HG02938 (cell line): ENCODE measurements at regions not wholly inside any gene's neighbourhood (a gene's known extent, or its start where the extent isn't known, plus 50 kb on each side); places are given as distances from the start of the nearest gene placed in this dataset.
"Not testable (repeated sequence)": the region's sequence is repeated elsewhere in the genome, so short reads cannot be mapped to it uniquely, and the experiment has no call there.

ENCODE experiments used
- ATAC-seq: cut with Tn5 transposase; IDR thresholded peaks from one replicate; pipeline ENCODE4 v1.9.1; 2021; ENCODE audit warnings: mild to moderate bottlenecking, moderate library complexity; ENCODE audit not compliant: unreplicated experiment

DNA sequence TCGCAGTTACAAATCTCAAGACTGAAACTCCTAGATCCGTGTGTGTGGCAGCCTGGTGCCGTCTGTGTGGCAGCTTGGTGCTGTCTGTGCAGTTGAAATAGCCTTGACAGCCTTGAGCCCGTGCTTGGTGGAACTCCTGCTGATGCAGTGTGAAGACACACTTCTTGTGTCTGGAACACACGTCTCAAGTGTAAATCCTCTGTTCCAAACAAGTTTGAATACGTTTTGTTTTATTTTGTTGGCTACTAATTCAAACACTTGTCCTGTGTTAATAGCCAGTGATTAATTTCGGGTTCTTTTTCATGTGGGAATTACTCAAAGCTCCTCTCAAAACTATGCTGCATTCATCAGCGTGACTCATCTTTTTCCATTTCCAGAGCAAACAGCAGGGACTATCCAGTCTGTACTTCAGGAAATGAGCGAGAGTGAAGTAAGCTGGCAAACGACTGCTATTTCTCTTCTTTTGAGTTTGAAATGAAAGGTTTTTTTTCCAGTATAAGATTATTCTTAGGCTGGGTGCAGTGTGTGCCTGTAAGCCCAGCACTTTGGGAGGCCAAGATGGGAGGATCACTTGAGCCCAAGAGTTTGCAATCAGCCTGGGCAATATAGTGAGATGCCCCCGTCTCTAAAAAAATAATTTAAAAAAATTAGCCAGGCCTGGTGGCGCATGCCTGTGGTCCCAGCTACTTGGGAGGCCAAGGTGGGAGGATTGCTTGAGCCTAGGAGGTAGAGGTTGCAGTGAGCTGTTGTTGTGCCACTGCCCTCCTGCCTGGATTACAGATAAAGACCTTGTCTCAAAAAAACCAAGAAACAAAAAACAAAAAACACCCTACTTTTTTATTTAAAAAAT, 152.9 kb downstream of the SPP2 start:
- no peak for ATAC-seq

DNA sequence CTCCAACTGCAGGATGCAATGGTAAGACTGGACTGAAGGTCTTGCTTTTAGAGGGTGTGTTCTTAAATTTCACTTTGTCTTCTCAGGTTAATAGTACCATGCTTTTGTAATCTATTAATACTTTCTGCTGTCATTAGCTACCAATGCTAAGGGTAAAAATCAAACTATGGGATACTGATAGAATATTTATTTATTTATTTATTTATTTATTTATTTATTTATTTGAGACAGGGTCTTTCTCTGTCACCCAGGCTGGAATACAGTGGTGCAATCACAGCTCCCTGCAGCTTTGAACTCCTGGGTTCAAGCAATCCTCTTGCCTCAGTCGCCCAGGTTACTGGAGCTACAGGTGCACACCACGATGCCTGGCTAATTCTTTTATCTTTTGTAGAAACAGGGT, 152.1 kb downstream of the SPP2 start:
- no peak for ATAC-seq

DNA sequence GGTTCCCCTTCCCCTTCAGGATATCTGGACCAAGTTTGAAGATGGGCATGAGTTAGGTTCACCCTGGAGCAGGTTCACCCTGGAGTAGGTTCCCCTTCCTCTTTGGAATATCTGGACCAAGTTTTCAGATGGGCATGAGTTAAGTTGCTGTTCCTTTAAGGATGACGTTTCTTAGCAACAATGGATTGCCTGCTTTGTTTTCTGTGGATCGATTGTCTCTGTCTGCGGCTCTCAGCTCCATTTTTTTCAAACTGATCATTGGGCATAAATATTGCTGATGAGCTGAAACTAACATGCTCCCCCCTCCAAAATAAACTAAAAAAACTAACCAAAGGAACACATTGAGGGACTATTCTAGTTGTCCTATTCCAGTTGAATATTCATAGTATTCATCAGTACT, 149.5 kb downstream of the SPP2 start:
- ATAC-seq: no peak

DNA sequence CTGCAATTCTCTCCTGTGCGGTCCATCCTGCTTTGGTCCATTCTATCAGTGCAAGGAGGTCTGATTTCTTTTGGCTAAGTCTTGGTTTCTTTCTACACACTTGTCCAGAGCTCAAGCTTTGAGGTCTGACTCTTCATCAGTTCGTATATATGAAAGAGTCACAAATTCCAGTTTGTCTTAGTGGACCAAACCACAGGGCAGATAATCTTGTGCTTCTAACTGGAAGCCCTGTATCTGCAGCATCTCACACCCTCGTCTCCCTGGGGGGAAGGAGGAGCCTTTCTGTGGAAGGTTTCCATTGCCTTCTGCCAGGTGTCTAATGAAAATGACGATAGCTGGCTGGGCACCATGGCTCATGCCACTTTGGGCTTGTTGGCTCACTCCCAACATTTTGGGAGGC, 148.5 kb downstream of the SPP2 start:
- ATAC-seq: no peak

DNA sequence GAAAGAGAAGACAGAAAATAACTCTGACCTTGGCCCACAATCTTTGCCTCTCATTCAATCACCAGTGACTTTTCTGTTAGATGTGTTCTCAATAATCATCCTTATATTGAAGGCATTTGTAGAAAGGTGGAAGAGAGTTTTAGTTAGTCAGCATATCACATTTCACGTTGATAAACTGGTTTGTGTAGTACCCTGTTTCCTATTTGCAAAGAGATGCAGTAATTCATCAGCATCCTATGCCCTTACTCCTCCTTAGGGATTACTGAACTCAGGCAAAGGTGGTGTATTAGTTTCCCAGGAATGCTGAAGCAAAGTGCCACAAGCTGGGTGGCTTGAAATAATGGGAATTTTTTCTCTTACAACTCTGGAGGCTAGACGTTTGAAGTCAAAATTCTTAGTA, 145.0 kb downstream of the SPP2 start:
- ATAC-seq: no peak

DNA sequence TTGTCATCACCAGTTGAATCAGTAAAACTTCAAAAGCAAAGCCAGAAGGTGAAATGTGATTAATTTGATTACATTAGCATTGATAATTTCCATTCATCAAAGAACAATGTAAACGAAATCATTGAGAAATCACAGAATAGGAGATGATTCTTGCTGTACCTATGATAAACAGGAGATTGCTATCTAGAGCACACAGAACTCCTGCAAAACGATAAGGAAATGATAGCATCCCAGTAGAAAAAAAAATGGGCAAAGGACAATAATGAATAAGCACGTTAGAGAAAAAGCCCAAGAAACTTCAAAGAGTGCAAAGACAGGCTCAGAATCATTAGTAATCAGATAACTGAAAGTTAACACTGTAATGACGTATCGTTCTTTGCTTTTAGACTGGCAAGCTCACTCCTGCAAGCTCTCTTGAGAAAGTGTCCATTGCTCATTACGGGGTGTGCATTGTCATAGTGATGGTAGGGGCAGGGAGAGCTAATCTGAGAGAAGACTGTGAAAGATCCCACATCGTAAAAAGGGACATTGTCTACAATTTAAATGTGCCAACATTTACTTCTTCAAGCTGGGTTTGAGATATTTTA, 143.6 kb downstream of the SPP2 start:
- no peak for ATAC-seq

DNA sequence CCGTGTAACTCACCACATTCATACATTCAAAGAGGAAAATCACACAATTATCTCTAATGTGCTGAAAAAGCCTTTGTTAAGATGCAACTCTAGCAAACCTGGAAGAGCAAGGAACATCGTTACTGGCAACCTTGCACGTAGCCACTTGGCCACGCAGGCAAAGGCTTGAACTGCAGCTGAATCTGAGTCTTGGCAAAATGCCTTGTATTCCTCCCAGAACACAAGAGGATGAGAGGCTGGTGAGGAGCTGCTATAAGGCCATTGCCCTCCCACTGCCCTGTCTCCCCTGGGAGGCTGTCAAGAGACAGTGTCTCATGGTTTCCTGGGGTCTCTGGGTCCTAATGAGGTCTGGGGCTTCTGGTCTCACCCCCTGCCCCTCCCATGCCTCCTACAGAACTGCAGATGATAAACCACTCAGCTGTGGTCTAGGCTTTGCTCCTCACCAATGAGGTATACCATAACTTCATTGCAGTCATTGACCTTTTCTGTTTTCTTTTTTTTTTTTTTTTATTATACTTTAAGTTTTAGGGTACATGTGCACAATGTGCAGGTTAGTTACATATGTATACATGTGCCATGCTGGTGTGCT, 141.4 kb downstream of the SPP2 start:
- no peak for ATAC-seq

DNA sequence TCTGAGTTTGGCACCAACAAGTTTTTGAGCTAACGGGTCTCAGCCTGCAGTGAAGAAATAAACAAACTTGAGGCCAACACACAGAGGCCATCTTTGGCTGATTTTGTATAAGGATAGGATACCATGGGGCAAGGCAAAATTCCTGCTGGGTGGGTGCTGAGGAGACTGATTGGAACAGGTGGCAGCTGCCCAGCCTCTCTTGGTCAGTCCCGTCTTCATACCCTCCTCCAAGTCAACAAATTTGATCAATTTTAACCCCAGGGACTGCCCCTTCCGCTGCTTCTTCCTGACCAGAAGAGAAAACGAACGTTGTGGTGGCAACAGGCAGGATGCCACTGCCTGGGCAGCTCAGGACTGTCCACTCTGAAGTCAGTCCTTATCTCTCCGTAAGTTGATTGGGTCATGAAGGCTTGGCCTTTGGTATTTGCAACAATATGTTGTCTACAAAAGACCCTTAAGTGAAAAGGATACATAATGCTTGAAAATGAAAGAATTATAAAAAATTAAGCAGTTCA, 139.3 kb downstream of the SPP2 start:
- no peak for ATAC-seq

DNA sequence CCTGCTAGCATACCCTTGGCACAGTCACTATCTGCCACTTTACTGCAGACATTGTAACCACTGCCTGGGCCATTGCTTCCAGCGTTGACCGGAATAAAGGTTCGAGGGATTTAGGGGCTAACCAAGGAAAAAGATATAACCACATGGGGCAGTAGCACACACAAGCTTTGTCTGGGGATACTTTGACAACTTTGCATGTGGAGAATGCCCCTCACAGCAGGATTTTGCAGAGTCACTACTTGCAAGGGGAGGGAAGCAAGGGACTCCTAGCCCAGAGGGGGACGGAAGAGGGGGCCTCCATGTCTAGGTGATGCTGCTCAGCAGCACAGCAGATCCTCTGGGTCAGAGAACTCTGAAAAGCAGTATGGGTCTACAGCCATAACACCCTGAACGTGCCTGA, 138.7 kb downstream of the SPP2 start:
- no peak for ATAC-seq

DNA sequence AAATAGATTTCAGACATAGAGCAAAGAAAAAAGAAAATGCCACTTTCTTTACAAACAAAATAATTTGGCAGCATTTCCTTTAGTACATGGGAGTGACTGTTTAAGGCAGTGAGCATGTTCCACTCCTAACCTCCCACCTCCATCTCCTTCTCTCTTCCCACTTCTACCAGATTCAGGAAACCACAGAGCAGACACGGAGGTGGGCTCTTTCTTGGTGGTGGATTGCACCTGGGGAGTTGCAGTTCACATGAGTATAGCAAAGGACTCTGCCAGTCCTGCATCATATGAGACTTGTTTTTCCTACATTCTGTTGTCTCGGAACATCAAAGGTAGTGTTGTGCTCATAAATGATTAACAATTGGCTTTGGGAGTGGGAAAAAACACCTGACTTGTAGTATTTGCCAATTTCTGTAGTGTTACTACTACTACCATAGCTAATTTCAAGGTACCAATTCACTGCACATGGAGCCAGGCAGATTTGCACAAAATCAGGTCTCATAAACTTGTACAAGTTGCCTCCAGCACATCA, 137.2 kb downstream of the SPP2 start:
- ATAC-seq: no peak

DNA sequence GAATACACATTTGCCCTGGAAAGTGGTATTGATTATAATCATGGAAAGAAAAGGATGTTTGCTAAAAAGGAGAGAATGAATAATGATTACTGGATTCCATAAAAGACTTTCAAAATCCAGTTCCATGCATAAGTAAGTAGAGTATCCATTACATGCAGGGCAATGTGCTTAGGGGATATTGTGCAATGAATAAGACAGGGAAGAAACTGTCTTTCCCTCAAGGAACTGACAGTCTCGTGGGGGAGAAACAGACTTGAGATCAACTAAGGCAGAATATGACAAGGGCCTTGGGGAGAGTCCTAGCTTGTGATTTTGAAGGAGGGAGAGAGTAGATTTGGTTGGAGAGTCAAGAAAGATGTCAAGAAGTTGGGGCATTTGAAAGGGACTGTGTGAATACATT, 130.6 kb downstream of the SPP2 start:
- no peak for ATAC-seq

DNA sequence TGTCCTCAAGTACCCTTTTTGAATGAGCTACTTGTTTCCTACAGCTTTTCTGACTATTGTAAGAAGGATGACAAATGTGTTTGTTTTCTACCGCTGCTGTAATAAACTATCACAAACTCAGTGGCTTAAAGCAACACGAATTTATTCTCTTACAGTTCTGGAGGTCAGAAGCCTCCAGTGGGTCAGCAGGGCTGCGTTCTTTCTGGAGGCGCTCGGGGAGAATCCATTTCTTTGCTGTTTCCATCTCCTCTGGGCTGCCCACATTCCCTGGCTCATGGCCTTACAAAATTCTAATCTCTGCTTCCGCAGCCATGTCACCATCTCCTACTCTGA, 128.5 kb downstream of the SPP2 start:
- ATAC-seq: no peak

DNA sequence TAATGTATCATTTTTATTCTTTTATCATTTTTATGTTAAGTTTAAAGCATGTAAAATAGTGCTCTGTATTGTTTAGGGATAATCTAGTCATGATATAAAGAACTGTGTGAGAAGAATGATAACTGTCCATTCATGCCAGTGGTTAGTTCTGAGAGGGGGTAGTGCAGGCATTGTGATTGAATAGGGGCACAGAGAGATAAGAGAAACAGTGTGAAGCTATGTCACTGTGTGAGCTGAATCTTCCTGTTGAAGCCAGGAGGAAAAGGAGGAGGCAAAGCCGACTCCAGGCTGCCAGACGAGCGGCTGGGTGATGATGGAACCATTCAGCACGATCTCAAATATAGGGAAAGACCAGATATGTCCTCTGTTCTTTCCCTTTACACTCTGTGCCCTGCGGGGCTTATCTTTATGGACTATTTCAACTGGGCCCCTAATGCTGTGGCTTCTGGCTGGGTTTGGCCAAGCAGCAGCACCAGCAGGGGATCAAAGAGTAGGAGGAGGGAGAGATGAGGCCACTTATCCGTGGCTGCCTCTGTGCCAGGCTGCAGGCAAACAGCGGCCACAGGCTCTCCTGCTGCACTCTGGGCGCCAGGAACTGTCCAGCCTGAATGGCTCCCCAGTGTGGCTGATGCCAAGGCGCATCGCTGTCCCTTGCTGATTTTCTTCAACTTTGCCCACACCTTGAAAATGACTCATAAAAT, 128.0 kb downstream of the SPP2 start:
- no peak for ATAC-seq

DNA sequence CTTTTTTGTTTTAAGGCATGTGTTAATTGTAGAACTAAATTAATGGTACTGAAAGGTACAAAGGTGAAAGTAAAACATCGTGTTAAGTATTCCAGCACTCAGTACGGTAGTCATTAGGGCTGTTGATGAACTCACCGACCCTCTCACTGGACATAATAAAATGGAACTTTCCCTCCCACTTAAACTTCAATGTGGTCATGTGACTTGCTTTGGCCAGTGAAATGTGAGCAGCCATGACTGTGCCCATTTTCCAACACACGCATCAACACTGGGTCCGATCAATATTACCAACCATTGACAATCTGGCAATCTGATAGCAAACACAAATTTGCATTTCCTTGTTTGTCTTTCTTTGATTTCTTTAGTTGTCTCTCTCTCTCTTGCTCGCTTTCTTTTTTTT, 125.1 kb downstream of the SPP2 start:
- ATAC-seq: no peak

DNA sequence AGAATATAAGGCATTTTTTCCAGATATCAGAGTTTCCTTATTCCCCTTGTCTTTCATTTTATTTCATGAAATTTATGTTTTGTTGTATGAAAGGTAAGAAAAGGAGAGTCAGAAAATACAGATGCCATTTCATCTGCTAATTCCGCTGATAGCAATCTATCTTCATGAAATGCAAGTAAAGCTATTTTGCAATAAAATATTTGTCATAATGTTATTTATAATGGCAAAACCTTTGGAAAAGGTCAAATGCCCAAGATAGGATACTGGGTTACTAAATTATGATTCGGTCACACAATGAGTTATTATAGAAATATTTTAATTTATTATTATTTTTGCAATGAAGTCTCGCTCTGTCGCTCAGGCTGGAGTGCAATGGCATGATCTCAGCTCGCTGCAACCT, 124.2 kb downstream of the SPP2 start:
- ATAC-seq: no peak

DNA sequence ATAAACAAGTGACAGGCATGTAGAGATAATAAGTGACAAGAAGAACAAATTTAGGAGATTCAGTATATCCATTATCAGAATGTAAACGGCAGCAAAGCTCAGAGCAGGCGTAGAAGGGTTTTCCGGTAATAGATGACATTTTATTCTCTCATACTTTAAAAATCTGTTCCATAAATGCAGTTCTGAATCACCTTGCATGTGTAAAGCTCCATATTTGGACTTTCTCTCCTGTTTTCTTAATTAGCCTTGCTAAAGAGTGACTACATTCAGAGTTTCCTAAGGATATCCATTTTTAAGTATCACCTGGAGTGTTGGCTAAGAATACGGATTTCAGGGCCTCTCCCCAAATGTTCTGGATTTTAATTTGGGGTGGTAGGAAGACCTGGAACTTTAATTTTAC, 122.0 kb downstream of the SPP2 start:
- ATAC-seq: no peak

DNA sequence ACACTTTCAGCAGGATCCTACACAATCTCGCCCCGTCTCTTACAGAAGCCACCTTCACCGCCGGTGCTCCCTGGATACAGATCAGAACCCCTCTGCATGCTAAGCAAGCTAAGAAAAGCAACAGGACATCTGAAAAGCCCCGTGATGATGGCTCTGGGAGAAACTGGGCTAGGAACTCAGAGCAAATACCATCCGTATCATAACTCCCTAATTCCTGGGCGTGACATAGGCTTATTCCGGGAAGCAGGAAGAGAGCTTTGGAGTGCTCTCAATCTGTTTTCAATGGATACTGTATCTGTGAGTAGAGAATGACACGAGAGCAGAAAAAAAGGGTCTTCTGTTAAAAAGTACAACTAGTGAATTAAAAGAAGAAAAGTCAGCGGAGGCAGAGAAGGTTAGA, 121.6 kb downstream of the SPP2 start:
- ATAC-seq: no peak

DNA sequence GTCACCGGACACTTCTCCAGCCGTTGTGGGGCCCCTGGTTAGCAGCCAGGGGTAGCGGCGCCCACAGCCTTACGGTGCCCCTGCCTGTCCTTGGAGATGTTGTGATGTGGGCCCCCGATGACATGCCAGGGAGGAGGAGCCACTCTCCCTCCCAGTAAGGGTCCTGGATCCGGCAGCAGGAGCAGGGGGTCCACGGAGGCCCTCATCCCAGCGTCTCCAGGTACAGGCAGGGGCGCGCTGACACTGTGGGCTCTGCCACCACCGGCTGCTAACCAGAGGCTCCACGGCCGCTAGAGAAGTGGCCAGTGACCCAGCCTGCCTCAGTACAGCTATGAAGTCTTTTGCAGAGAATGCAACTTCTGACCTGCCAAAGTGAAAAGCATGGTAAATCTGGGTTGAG, 121.2 kb downstream of the SPP2 start:
- no peak for ATAC-seq

DNA sequence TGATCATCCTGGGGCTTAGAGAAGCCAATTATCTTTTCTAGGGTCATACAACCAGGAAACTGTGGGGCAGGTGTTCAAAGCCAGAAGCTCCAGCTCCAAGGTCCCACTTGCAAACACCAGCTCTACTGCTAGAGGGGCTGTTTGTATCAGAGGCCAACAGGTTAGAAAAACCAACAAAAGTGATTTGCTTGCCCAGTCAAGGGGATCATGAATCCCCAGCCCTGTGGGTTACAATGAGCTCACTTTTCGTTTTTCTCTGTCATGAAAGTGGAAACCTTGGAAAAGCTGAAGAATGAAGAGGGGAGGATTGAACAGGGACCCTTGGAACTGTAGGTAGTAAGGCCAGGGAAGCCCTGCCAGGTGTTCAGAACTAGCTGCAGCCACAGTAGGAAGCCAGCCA, 119.2 kb downstream of the SPP2 start:
- ATAC-seq: no peak

DNA sequence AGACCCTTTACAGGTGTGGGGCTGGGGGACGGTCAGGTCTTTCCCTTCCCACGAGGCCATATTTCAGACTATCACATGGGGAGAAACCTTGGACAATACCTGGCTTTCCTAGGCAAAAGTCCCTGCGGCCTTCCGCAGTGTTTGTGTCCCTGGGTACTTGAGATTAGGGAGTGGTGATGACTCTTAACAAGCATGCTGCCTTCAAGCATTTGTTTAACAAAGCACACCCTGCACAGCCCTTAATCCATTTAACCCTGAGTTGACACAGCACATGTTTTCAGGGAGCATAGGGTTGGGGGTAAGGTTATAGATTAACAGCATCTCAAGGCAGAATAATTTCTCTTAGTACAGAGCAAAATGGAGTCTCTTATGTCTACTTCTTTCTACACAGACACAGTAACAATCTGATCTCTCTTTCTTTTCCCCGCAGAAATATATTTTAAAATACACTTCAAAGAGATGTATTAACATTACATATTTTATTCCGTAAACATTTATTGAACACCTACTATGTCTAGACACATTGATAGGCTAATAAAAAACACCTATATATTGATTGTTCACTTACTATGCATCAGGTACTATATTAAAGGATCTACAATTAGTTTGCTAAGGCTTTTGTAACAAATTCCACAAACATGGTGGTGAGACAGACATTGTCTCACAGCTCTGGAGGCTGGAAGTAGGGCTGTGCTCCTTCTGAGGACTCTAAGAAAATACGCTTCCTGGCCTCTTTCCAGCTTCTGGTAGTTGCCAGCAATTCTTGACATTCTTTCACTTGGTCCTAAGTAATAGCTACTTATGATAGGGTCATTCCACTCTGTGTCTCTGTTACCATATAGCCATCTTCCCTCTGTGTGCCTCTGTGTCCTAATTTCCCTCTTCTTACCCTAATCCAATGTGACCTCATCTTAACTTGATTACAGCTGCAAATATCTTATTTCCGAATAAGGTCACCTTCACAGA, 118.4 kb downstream of the SPP2 start:
- not testable (repeated sequence) for ATAC-seq
